Endothelial cell of hepatic sinusoid (primary cell): ENCODE measurements at regions not wholly inside any gene's neighbourhood (a gene's known extent, or its start where the extent isn't known, plus 50 kb on each side); places are given as distances from the start of the nearest gene placed in this dataset.
"Not testable (repeated sequence)": the region's sequence is repeated elsewhere in the genome, so short reads cannot be mapped to it uniquely, and the experiment has no call there.

Experiments used
- in situ Hi-C: cut with HindIII; loops from 2 replicates; pipeline ENCODE4 v1.10.0; 2017; ENCODE audit warnings: low sequenced_read_pairs

- in situ Hi-C loops, result no loop called here
Observed at GRCh38 chr12:105856048-105856405, 282.7 kb downstream of the NUAK1 start.

DNA sequence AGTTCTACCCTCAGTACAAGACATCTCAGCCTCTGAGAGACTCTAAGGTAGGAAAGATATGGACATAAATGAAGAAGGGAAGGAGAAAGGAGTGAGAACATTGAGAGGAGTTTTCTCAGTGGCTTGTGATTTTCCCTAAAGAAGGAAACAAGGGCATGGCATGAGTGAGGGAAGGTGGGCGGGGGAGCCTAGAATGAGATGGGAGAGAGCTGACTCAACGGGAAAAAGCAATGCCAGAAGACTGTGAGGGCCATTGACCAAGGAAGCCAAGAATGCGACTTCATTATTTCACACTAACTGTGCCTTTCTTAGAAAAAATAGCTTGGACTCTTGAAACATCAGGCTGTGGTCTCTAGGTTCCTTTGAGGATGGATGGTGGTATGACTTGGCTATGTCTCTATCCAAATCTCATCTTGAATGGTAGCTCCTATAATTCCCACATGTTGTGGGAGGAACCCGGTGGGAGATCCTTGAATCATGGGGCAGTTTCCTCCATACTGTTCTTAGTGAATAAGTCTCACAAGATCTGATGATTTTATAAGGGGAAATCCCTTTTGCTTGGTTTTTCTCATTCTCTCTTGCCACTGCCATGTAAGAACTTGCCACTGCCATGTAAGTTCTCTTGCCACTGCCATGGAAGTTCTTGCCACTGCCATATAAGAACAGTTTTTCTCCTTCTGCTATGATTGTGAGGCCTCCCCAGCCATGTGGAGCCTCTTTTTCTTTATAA lies 279.6 kb downstream of the NUAK1 start:
- in situ Hi-C loops, result no loop called here

GRCh38 chr12:105860561-105861207 lies 278.1 kb downstream of the NUAK1 start:
- in situ Hi-C loops, result no loop called here

GRCh38 chr12:105861227-105861626 lies 277.5 kb downstream of the NUAK1 start:
- in situ Hi-C loops, result no loop called here

DNA sequence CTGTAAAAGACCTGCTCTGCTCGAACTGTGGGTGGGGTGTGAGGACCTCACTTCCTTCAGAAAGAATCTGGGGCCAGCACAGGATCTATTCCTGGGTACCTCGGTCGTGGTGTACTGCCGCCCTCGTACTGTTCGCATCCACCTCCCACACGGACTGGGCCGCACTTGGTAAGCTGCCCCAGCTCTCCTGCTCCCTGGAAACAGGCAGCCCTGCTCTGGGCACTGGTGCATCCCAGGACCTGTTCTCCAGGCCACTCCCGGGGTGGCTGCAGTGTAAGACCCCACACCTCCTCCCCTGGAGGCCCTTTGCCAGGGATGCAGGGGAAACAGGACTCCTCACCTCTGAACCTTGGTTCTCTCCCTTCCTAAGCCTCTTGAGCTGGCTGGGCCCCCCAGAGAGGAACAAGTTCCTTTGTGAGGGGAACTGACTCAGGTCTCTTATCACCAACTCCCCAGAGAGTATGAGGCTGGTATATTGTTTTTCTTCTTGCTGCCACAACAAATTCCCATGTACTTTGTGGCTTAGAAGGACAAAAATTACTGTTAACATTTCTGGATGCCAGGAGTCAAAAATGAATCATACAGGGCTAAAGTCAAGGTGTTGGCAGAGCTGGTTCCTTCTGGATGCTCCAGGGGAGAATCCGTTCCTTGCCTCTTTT lies 276.5 kb downstream of the NUAK1 start:
- in situ Hi-C loops, result no loop called here

DNA sequence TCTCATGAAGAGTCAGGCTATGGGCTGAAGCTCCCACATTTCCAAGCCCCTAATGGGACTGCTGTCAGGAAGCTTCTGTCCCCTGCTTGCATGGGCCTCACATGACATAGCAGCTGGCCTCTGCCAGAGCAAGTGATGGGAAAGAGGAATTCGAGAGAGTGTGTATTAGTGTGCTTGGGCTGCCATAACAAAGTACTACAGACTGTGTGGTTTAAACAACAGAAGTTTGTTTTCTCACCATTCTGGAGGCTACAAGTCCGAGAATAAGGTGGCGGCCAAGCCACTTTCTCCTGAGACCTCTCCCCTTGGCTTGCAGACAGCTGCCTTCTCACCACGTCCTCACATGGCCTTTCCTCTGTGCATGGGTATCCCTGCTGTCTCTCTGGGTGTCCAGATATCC lies 274.4 kb downstream of the NUAK1 start:
- in situ Hi-C loops, result no loop called here

DNA sequence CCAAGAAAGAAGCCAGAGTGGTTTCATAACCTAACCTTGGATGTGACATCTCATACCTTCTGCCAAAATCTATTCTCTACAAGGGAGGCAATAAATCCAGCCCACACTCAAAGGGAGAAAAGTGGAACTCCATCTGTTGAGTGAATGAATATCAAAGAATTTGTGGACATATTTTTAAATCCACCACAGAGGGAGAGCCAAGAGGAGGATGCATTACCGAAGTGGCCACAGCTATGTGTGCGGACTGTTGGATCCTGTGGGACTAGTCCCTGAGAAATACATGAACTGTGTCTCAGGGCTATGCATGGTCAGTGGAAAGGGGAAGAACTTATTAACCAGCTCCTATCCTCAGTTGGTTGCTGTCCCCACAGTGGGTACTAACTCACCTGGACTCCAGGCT lies 273.9 kb downstream of the NUAK1 start:
- in situ Hi-C loops, result no loop called here

- in situ Hi-C loops, result no loop called here
Observed at GRCh38 chr12:105865886-105866285, 272.9 kb downstream of the NUAK1 start.

GRCh38 chr12:105874121-105874520 lies 264.6 kb downstream of the NUAK1 start:
- in situ Hi-C loops, result no loop called here

DNA sequence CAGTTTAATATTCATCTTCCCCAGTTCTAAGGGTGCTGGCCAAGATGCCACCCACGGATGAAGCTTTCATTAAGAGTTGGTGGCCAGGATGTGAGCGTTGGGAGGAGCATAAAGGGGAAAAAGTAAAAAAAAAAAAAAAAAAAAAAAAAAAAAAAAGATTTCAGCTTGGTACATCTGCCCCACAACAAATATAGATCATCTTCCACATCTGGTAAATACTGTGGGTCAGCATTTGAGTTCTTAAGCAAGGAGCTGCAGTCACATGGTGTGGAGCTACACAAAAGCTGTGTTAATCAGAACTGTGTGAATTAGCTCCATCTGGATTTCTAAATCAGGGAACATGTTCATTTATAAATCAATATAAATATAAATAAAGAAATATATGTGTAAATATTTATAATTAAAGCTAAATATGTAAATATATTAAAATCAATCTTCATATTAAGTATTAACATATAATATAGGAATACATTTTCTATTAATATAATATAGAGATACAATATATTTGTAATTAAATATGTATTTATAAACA lies 262.3 kb downstream of the NUAK1 start:
- in situ Hi-C loops, result no loop called here

DNA sequence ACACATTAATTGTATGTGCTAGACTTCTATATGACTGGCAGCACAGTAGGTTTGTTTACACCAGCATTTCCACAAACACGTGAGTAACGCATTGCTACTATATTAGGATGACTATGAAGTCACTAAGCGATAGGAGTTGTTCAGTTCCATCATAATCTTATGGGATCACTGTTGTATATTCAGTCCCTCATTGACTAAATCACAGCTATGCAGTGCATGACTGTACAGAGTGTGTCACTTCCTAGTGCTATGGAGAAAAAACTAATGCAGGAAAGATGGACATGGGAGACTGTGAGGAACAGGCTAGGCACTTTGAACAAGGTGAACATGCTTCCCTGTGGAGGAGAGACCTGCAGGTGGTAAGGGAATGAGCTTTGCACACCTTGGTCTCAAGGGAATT lies 259.8 kb downstream of the NUAK1 start:
- in situ Hi-C loops, result no loop called here

DNA sequence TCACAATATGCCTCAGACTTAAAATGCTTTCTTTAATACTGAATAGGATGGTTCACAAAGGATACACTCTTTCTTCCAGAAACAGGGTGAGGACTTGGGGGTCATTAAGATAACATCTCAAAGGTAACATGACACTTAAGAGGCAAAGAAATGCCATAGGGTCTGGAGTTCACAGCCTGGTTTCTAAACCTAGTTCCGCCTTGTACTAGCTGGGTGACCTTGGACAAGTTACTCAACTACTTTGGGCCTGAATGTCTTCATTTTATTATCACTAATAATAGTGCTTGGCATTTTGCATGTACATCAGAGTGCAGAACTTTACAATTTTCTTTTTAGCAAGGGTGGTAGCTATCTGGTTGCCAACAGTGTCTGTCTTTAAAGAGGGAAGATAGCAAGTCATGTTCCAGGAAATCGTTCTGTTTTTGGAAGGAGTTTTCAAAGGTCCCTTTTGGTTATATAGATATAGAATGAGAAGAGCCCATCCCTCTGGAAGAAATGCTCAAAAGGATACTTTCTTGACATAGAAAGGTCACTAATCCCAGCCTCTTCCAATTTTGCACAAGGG lies 257.8 kb downstream of the NUAK1 start:
- in situ Hi-C loops, result no loop called here

- in situ Hi-C loops, result no loop called here
Observed at GRCh38 chr12:105882404-105882803, 256.4 kb downstream of the NUAK1 start.

DNA sequence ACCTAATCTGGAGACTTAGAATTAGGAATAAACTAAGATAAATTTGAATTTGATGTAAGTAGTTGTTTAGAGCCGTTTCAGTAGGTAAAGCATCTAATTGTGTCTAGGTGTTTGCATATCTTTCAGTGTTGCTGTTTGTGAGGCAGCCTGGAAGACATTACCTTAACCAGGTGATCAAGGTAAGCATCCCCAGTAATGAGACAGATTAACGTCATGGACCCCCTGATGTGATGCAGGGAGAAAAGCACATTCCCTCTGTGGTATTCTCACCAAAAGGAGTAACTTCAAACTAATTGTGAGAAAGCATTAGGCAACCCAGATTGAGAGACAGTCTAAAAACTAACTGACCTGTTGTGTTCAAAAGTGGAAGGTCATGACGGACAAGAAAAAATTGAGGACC lies 251.6 kb downstream of the NUAK1 start:
- in situ Hi-C loops, result no loop called here

- in situ Hi-C loops, result no loop called here
Observed at GRCh38 chr12:105888696-105889095, 250.1 kb downstream of the NUAK1 start.

GRCh38 chr12:105892362-105892910 lies 246.3 kb downstream of the NUAK1 start:
- in situ Hi-C loops, result no loop called here

DNA sequence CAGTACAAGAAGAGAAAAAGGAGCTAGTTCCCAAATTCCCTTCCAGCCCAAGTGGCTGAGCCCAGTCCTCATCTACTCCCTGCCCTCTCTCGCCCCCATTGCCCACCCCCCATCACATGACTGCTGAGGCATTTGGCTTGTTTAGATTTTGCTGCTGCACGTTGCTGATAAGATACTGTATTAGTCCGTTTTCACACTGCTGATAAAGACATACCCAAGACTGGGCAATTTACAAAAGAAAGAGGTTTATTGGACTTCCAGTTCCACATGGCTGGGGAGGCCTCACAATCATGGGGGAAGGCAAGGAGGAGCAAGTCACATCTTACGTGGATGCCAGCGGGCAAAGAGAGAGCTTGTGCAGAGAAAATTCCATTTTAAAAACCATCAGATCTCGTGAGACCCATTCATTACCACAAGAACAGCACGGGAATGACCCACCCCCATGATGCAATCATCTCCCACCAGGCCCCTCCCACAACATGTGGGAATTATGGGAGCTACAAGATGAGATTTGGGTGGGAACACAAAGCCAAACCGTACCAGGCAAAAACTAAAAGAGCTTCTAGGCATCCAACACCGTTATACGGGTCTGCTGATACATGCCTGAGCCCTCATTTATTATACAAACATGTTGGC lies 243.4 kb downstream of the NUAK1 start:
- in situ Hi-C loops, result not testable (repeated sequence)

DNA sequence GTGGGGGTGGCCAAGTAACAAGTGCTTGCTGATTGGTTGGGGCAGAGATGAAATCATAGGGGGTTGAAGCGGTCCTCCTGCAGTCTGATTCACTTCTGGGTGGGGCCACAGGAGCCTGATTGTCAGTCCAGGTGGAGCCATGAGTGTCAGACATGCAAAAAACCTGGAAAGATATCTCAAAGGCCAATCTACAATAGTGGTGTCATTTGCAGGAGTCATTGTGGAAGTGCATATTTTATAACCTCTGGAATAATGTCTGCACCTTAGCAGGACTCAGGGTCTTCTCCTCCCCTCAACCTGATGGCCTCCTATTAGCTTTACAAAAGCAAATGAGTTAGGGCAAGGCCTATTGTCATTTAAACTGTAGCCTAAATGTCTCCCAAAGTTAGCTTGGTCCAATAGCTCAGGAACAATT lies 241.4 kb downstream of the NUAK1 start:
- in situ Hi-C loops, result no loop called here

- in situ Hi-C loops, result not testable (repeated sequence)
Observed at GRCh38 chr12:105898271-105898670, 240.5 kb downstream of the NUAK1 start.

DNA sequence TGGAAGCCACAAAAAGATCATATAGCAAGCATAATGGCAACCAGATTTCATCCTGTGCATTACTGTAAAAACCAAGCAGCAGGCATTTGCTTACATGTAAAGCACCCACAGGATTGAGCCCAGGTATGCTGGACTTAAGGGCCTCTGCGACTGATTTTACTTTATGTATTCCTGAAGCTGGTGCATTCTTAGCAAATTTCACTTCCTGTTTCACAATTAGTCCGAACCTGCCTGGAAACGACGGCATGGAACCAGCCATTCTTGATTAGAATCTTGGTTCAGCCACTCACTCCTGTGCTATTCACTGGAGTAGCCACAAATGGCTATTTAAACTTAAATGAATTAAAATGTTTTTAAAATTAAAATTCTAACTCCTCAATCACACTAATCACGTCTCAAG lies 239.2 kb downstream of the NUAK1 start:
- in situ Hi-C loops, result no loop called here

DNA sequence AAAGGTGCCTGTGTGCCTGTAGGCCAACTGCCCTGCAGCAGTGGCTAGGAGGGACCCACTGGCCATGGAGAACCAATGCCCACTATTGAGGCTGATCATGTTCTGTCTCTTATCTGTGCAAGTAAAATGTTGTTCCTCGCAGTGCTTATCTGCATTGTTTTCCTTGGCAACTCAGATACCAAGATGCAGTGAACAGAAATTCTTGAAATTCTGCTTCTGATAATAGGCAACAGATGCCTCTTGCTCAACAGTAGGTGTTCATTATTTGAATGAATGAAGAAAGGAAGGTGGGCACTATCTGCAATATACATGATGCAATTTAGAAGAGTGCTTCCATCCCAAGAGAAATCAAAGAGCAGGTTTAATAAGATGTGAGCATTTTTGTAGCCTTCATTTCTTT lies 232.2 kb downstream of the NUAK1 start:
- in situ Hi-C loops, result no loop called here
